ENCODE measurements at regions not wholly inside any gene's neighbourhood (a gene's known extent, or its start where the extent isn't known, plus 50 kb on each side); places are given as distances from the start of the nearest gene placed in this dataset.
A peak's percentile ranks its signal among the peaks of the same experiment; 100 is the strongest.

DNA sequence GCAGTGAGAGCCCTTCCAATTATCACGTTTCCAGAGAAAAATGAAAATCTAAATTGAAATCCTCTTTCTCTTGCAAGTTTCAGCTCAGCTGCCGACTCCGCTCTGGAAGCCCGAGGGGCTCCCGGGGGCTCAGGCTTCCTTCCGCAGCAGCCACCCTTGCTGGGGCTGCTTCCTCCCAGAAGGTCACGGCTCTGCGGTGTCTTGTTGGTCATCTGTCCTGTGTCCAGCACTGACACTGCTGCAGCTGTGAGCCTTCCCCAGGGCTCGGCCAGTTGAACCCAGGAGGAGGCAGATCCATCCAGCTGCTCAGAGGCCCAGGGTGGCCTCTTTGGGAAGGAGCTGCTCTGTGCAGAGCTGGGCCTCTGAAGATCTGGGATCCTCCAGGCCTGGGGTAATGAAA, 1337.2 kb downstream of the TBC1D22A start:
- no peak overlapping the region for H3K4me3 Mint-ChIP-seq
- peak overlapping the region; percentile 98 for H3K27ac Mint-ChIP-seq
- H3K27me3 Mint-ChIP-seq = peaks cover 13% of the 10 kb centered on the region
- peaks cover 7% of the 10 kb centered on the region for H3K36me3 Mint-ChIP-seq (ENCODE audit: low read depth)
- H3K9me3 Mint-ChIP-seq = peaks cover 13% of the 10 kb centered on the region
- peaks cover 49% of the 10 kb centered on the region for H3K4me1 Mint-ChIP-seq
- no peak for DNase-seq
- CTCF ChIA-PET = no interaction called here
- POLR2A ChIA-PET = interaction anchor here (0.6 kb wide), 1 partner anchor 1614 kb away, joined by 4 read pairs; no protein-coding TSS in a partner anchor

DNA sequence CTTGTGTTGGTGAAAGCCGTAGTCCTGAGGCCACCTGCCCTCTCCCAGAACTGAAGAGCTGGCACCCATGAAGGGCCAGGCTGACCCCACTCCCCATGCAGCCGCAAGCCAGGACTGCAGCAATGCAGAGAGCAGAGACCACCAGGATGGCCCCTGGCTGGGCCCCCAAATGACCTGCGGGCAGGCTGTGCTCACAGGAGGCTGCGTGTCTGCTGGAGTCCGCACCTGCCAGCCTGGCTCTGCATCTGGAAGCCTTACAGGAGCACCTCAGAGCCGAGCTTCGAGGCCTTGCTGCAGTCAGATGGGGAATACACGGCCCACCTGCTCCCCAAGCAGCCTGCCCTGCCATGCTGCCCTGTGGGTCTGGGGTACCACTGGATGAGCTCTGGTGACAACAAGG, 1336.8 kb downstream of the TBC1D22A start:
- Mint-ChIP-seq H3K4me3 (no peak overlapping the region), H3K27ac (peak overlapping the region; percentile 98), H3K36me3 (ENCODE audit: low read depth) (peaks cover 7% of the 10 kb centered on the region), H3K4me1 (peaks cover 49% of the 10 kb centered on the region), H3K27me3 (peaks cover 16% of the 10 kb centered on the region), H3K9me3 (peaks cover 13% of the 10 kb centered on the region)
- CTCF ChIA-PET = no interaction called here
- POLR2A ChIA-PET = interaction anchor here (0.6 kb wide), 1 partner anchor 1614 kb away, joined by 4 read pairs; no protein-coding TSS in a partner anchor
- DNase-seq = no peak

DNA sequence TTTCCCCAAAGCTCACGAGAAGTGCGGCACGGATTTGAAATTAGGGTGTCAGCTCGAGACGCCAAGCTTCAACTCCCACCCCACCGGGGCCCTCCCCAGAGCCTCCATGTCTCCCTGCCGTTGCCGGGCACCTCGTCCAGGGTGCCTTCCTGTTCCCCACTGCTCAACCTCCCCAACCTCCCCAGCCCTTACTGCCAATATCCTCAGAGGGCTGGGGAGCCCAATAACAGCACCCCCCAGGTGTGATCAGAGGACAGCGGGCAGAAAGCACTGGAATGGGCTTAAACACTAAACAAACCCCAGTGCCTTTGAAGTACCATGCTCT, 1336.4 kb downstream of the TBC1D22A start:
- Mint-ChIP-seq H3K36me3 (ENCODE audit: low read depth) (peaks cover 7% of the 10 kb centered on the region), H3K27ac (peak overlapping the region; percentile 98), H3K9me3 (peaks cover 13% of the 10 kb centered on the region), H3K4me1 (peaks cover 49% of the 10 kb centered on the region), H3K4me3 (no peak overlapping the region), H3K27me3 (peaks cover 20% of the 10 kb centered on the region)
- POLR2A ChIA-PET = no interaction called here
- CTCF ChIA-PET = no interaction called here
- DNase-seq = no peak

DNA sequence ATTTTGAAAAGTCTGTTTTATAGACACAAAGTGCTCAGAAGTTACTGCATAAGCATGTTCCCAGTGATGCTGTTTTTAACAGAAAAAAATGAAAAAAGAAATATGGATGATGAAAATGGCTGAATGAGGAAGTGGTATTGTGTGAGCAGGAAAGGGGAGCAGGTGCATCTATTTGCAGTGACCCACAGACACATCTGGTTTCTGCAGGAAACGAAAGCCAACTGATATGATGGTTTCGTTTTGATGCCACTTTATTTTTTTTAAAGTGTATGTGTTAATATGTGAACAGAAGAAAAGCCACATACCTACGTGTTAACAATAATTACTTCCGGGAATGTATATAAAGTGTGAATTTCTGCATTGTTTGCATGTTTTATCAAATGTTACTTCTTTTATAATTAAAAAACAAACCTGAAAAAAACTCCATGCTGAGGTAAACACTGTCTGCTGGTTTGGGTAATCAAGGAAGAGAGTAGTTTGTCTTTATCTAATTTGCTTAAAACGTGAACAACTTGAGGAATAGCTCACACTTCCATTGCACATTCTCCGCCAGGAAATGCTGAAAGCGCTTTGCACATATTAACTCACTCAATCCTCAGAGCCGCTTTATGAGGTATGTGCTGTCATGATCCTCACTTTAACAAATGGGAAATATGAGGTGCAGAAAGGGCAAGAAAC, 1335.9 kb downstream of the TBC1D22A start:
- H3K36me3 Mint-ChIP-seq (ENCODE audit: low read depth) = peaks cover 7% of the 10 kb centered on the region
- peaks cover 13% of the 10 kb centered on the region for H3K9me3 Mint-ChIP-seq
- DNase-seq = peak; percentile 65
- CTCF ChIA-PET = no interaction called here
- H3K4me3 Mint-ChIP-seq = peak overlapping the region; percentile 11
- POLR2A ChIA-PET = no interaction called here
- H3K27me3 Mint-ChIP-seq = peaks cover 23% of the 10 kb centered on the region
- H3K27ac Mint-ChIP-seq = peak overlapping the region; percentile 98
- peaks cover 49% of the 10 kb centered on the region for H3K4me1 Mint-ChIP-seq

DNA sequence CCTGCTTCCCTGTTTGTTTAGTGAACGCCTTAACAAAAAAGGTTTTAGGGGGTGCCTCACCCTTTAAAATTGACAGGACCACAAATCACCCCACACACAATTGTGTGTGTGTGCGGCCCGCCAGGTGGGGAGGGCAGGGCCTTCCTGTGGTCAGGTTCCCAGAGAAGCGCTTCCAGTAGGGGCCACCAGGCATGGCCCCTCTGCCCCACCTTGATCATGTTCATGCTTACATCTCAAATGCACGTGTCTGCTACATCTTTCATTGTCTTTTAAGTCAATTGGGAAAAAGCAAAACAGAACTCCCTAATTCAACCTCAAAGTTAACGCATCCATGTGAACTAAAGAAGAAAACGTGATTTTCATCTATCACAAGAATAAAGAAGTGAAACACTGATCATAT, 1335.3 kb downstream of the TBC1D22A start:
- peaks cover 7% of the 10 kb centered on the region for H3K36me3 Mint-ChIP-seq (ENCODE audit: low read depth)
- ChIA-PET CTCF (no interaction called here), POLR2A (no interaction called here)
- no peak for DNase-seq
- H3K27me3 Mint-ChIP-seq = peaks cover 24% of the 10 kb centered on the region
- peaks cover 49% of the 10 kb centered on the region for H3K4me1 Mint-ChIP-seq
- H3K9me3 Mint-ChIP-seq = peaks cover 13% of the 10 kb centered on the region
- no peak overlapping the region for H3K4me3 Mint-ChIP-seq
- H3K27ac Mint-ChIP-seq = peak overlapping the region; percentile 98

DNA sequence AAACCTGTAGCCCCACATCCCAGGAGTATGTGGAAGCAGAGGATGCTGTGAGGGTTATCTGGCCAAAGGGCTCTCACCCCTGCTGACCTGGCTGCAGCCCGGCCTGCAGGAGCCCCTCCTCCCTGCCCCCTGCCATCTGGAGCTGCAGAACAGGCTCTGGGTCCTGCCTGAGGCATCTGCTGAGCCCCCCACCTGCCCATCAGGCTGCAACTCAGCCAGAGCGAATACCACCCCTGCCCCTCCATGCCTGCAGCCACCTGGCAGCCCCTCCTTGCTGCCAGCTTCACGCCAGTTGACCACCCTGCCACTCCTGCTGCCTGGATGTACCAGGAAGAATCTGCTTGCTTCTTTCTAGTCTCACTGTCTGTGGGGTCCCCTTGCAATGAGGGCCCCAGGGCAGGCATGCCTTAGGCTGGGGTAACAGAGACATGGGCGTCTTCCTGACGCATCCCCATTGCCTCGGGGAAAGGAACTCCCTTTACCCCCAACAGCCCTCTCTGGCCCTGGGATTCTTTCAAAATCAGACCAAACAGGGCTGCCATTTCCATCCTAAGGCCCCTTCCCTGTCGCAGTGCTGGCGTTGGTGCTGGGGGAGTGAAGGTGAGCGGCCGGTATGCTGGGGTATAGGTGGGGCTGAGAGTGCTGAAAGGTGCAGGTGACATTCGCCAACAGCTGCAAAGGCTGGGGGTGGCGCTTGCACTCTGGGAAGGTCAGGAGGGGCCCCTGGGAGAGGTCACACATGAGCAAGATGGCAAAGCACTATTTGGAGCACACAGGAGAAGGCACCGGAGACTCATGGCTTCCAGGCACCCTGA, 1334.6 kb downstream of the TBC1D22A start:
- ChIA-PET CTCF (interaction anchor here (1.0 kb wide), 1 partner anchor 14 kb away, joined by 3 read pairs; no protein-coding TSS in a partner anchor), POLR2A (no interaction called here)
- Mint-ChIP-seq H3K36me3 (ENCODE audit: low read depth) (peaks cover 7% of the 10 kb centered on the region), H3K9me3 (peaks cover 11% of the 10 kb centered on the region), H3K27me3 (peaks cover 26% of the 10 kb centered on the region), H3K4me3 (no peak overlapping the region), H3K4me1 (peaks cover 49% of the 10 kb centered on the region), H3K27ac (peak overlapping the region; percentile 98)
- DNase-seq = no peak

DNA sequence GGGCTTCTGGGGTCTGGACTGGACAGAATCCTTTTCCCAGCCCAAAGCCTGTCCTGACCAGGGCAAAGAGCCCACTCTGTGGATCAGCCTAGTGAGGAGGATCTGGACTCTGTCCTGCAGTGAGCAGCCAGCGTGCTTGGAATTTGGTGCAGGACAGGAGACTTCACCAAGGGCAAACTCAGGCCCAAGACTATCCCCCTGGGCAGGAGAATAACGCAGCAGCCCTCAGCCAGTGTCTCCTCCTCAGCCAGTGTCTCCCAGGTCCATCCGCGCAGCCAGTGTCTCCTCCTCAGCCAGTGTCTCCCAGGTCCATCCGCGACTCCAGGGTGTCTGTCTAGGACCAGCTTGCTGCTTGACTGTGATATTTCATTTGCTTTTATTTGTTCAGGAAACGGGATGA, 1334.0 kb downstream of the TBC1D22A start:
- Mint-ChIP-seq H3K4me3 (no peak overlapping the region), H3K27ac (peak overlapping the region; percentile 72), H3K4me1 (peaks cover 47% of the 10 kb centered on the region), H3K9me3 (peaks cover 8% of the 10 kb centered on the region), H3K36me3 (ENCODE audit: low read depth) (peaks cover 7% of the 10 kb centered on the region), H3K27me3 (peaks cover 29% of the 10 kb centered on the region)
- ChIA-PET POLR2A (no interaction called here), CTCF (interaction anchor here (1.0 kb wide), 1 partner anchor 15 kb away, joined by 3 read pairs; no protein-coding TSS in a partner anchor)
- no peak for DNase-seq

DNA sequence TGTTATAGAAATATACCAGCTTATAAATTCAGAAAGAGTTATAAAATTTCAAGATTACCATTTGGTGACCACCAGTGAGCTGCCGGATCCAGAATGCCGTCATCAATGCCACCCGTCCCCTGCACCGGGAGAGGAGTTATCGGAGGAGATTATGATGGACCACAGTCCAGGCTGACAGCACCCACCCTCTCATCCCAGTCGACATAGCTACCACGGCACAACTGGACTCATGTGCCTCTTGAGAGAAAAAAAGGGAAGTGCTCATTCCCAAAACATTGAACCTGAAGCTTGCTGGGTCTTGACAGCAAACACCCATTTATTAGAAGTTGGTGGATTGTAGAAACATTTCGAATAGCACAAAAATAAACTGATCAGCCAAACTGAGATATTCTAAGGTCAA, 1331.5 kb downstream of the TBC1D22A start:
- H3K9me3 Mint-ChIP-seq = peaks cover 5% of the 10 kb centered on the region
- no peak overlapping the region for H3K4me3 Mint-ChIP-seq
- H3K4me1 Mint-ChIP-seq = peaks cover 31% of the 10 kb centered on the region
- H3K27ac Mint-ChIP-seq = no peak overlapping the region
- POLR2A ChIA-PET = no interaction called here
- CTCF ChIA-PET = interaction anchor here (1.7 kb wide), 1 partner anchor 17 kb away, joined by 3 read pairs; no protein-coding TSS in a partner anchor
- peaks cover 5% of the 10 kb centered on the region for H3K36me3 Mint-ChIP-seq (ENCODE audit: low read depth)
- no peak for DNase-seq
- peaks cover 33% of the 10 kb centered on the region for H3K27me3 Mint-ChIP-seq

DNA sequence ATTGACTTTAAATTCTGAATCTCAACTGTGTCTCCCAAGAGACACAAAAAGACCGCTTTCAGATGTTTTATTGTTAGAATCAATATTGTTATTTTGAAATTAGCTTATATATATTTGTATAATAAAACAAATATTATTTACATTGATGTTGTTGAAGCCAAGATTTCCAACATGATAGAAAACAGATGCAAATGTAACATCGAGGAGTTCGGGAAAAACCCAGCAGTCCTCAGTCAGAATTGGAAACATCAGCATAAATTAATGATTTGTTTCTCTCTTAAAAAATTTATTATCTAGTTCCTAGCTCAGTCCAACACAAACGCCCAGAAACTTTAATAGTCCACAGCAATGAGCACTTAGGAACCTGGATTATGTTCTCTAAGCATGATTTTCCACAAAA, 1330.4 kb downstream of the TBC1D22A start:
- ChIA-PET POLR2A (interaction anchor here (0.8 kb wide), 1 partner anchor 18 kb away, joined by 8 read pairs; no protein-coding TSS in a partner anchor), CTCF (interaction anchor here (1.7 kb wide), 1 partner anchor 16 kb away, joined by 3 read pairs; no protein-coding TSS in a partner anchor)
- peaks cover under 1% of the 10 kb centered on the region for H3K36me3 Mint-ChIP-seq (ENCODE audit: low read depth)
- peaks cover 3% of the 10 kb centered on the region for H3K9me3 Mint-ChIP-seq
- peaks cover 20% of the 10 kb centered on the region for H3K4me1 Mint-ChIP-seq
- H3K27me3 Mint-ChIP-seq = peaks cover 35% of the 10 kb centered on the region
- no peak overlapping the region for H3K4me3 Mint-ChIP-seq
- no peak for DNase-seq
- no peak overlapping the region for H3K27ac Mint-ChIP-seq

DNA sequence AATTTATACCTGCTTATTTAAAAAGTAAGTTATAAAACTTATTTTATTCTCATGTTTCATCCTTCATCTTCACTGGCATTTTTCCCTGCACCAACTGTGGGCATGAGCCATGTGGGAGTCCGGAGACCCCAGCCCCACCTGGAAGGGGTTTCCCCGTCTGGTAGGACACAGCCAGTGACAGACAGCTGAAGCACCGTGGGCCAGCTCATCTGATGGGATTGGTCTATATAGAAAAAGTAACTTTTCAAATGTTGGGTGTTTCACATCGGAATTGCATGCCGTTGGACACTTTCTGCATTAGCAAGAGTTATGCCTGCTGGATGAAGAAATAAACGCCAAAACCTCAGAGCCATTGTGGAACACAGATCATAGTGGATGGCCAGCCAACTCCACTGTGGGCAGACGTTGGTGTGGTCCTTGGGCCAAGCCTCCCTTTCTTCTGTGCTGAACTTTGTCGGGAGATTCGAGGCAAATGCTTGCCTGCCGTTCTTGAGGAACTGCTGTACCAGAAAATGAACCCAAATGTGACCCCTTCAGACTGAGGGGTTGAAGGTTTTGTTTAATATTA, 1329.3 kb downstream of the TBC1D22A start:
- DNase-seq = no peak
- Mint-ChIP-seq H3K9me3 (no peaks in the 10 kb centered on the region), H3K4me1 (peaks cover 10% of the 10 kb centered on the region), H3K27me3 (peaks cover 36% of the 10 kb centered on the region), H3K4me3 (no peak overlapping the region), H3K27ac (no peak overlapping the region), H3K36me3 (ENCODE audit: low read depth) (no peaks in the 10 kb centered on the region)
- ChIA-PET POLR2A (no interaction called here), CTCF (no interaction called here)

DNA sequence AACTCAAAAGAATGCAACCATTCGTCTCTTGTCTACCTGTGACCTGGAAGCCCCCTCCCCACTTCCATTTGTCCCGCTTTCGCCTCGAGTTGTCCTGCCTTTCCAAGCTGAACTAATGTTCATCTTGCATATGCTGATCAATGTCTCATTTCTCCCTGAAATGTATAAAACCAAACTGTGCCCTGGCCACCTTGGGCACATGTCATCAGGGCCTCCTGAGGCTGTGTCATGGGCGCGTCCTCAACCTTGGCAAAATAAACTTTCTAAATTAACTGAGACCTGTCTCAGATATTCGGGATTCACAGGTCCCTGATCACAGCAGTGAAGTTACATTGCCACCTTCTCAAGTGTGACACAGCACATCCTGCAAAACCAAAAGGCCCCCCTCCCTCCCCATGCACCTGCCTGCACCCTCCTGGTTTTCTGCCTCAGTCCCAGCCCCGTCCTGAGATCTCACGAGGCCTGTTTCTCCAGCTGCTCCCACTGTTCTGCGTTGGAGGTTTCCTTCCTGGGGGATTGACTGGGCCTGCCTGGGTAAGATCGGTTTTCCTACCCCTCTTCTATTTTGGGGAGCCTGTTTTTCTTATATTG, 1328.7 kb downstream of the TBC1D22A start:
- Mint-ChIP-seq H3K4me3 (no peak overlapping the region), H3K27me3 (peaks cover 36% of the 10 kb centered on the region), H3K9me3 (no peaks in the 10 kb centered on the region), H3K4me1 (peaks cover 8% of the 10 kb centered on the region), H3K27ac (no peak overlapping the region), H3K36me3 (ENCODE audit: low read depth) (no peaks in the 10 kb centered on the region)
- ChIA-PET POLR2A (no interaction called here), CTCF (no interaction called here)
- DNase-seq = no peak

DNA sequence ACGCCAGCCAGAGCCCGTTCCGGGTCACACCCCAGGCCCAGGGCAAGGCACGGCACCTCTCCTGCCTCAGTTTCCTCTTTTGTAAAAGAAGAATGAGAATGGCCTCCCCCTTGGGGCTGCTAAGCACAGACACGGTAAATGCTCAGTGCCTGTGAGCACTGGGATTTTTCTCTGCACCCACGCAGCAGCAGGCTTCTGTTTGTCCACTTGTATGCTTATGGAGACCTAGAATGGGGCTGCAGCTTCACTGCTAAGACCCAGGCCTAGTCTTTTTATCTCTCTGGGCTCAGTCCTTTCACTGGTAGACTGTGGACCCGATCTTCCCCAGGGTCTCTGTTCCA, 1327.9 kb downstream of the TBC1D22A start:
- ChIA-PET CTCF (no interaction called here), POLR2A (no interaction called here)
- no peak for DNase-seq
- H3K27me3 Mint-ChIP-seq = peaks cover 36% of the 10 kb centered on the region
- H3K9me3 Mint-ChIP-seq = no peaks in the 10 kb centered on the region
- no peak overlapping the region for H3K4me3 Mint-ChIP-seq
- H3K36me3 Mint-ChIP-seq (ENCODE audit: low read depth) = no peaks in the 10 kb centered on the region
- H3K27ac Mint-ChIP-seq = no peak overlapping the region
- peaks cover 7% of the 10 kb centered on the region for H3K4me1 Mint-ChIP-seq

Data from activated CD4-positive, alpha-beta T cell treated with anti-CD3 and anti-CD28 coated beads, Interleukin-2, amount 10 ng/mL, durations not matched to agents 7 days and 5 days (primary cell).